Activated CD4-positive, alpha-beta memory T cell treated with anti-CD3 and anti-CD28 coated beads, Interleukin-2, amount 10 ng/mL, durations not matched to agents 7 days and 5 days (primary cell): ENCODE measurements at regions not wholly inside any gene's neighbourhood (a gene's known extent, or its start where the extent isn't known, plus 50 kb on each side); places are given as distances from the start of the nearest gene placed in this dataset.
"Not testable (repeated sequence)": the region's sequence is repeated elsewhere in the genome, so short reads cannot be mapped to it uniquely, and the experiment has no call there.

Source experiments
- CTCF ChIA-PET: fragments of 350-600 bp; sonication (Branson Sonifier 250); formaldehyde crosslinking; loops from one replicate; lab custom pipeline; 2021; ENCODE audit warnings: antibody characterized with exemption, inconsistent platforms; lab: Charles Lee
- POLR2A ChIA-PET: fragments of 350-600 bp; sonication (Branson Sonifier 250); formaldehyde crosslinking; loops from one replicate; lab custom pipeline; 2021; ENCODE audit warnings: antibody characterized with exemption; lab: Charles Lee
- DNase-seq: peaks from one replicate; pipeline ENCODE4 v3.0.0-alpha.2; 2020
- H3K27ac Mint-ChIP-seq: one replicate; pipeline ENCODE4 v1.8.0; 2021; ENCODE audit warnings: mild to moderate bottlenecking, mixed read lengths
- H3K27me3 Mint-ChIP-seq: one replicate; pipeline ENCODE4 v1.8.0; 2021; ENCODE audit warnings: mixed read lengths
- H3K36me3 Mint-ChIP-seq: one replicate; pipeline ENCODE4 v1.8.0; 2021; ENCODE audit warnings: low read depth, mixed read lengths
- H3K4me1 Mint-ChIP-seq: one replicate; pipeline ENCODE4 v1.8.0; 2021; ENCODE audit warnings: mixed read lengths
- H3K4me3 Mint-ChIP-seq: one replicate; pipeline ENCODE4 v1.8.0; 2021; ENCODE audit warnings: mild to moderate bottlenecking, mixed read lengths
- H3K9me3 Mint-ChIP-seq: one replicate; pipeline ENCODE4 v1.8.0; 2021; ENCODE audit warnings: mixed read lengths

GRCh38 chr10:37067576-37067975 is 57.8 kb upstream of the ANKRD30A start:
- H3K9me3 Mint-ChIP-seq = peaks cover 17% of the 10 kb centered on the region
- DNase-seq = no peak
- H3K4me1 Mint-ChIP-seq = no peaks in the 10 kb centered on the region
- H3K27me3 Mint-ChIP-seq = no peaks in the 10 kb centered on the region
- H3K36me3 Mint-ChIP-seq = no peaks in the 10 kb centered on the region
- no peak overlapping the region for H3K4me3 Mint-ChIP-seq
- CTCF ChIA-PET = no interaction called here
- POLR2A ChIA-PET = no interaction called here
- H3K27ac Mint-ChIP-seq = no peak overlapping the region

DNA sequence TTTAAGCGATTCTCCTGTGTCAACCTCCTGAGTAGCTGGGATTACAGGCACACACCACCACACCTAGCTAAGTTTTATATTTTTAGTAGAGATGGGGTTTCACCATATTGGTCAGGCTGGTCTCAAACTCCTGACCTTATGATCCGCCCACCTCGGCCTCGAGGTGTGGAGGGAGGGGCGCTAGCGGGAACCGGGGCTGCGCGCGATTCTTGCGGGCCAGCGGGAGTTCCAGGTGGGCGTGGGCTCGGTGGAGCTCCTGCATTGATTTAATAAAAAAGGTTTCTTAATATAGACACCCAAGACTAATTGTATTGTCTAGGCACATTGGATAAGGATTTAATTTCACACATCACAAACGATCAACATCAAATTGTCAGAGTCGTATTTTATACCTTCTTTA is 63.1 kb upstream of the ANKRD30A start:
- H3K36me3 Mint-ChIP-seq, DNase-seq, CTCF ChIA-PET, POLR2A ChIA-PET, H3K27ac Mint-ChIP-seq, H3K4me1 Mint-ChIP-seq, H3K4me3 Mint-ChIP-seq, H3K27me3 Mint-ChIP-seq: not testable (repeated sequence)
- H3K9me3 Mint-ChIP-seq = peaks cover 12% of the 10 kb centered on the region

GRCh38 chr10:37057261-37057660 is 68.1 kb upstream of the ANKRD30A start:
- Mint-ChIP-seq H3K4me1 (no peaks in the 10 kb centered on the region), H3K36me3 (no peaks in the 10 kb centered on the region), H3K4me3 (no peak overlapping the region), H3K27me3 (no peaks in the 10 kb centered on the region), H3K27ac (no peak overlapping the region), H3K9me3 (peaks cover 7% of the 10 kb centered on the region)
- DNase-seq = no peak
- ChIA-PET CTCF (no interaction called here), POLR2A (no interaction called here)

DNA sequence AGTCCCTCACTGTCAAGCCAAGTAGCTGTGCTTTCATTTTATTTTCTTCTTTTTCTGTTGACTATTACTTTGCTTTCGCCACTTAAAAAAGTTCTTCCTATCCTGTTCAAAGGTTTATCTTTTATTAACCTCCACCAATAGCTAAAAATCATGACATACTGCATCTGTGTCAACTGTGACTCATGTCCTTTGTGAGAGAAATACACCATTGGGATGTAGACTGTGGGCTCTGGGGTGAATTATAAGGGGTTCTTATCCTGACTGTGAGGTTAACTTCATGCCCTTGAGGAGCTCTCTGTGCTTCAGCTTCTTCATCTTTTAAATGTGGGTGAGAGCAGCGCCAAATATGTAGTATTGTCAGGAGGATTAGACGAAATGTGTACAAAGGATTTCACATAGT is 71.9 kb upstream of the ANKRD30A start:
- Mint-ChIP-seq H3K27ac (no peak overlapping the region), H3K27me3 (no peaks in the 10 kb centered on the region), H3K4me1 (no peaks in the 10 kb centered on the region), H3K9me3 (peaks cover 18% of the 10 kb centered on the region), H3K36me3 (no peaks in the 10 kb centered on the region), H3K4me3 (no peak overlapping the region)
- no peak for DNase-seq
- POLR2A ChIA-PET = no interaction called here
- CTCF ChIA-PET = no interaction called here

GRCh38 chr10:37049982-37050381 is 75.4 kb upstream of the ANKRD30A start:
- H3K27me3 Mint-ChIP-seq, CTCF ChIA-PET: not testable (repeated sequence)

DNA sequence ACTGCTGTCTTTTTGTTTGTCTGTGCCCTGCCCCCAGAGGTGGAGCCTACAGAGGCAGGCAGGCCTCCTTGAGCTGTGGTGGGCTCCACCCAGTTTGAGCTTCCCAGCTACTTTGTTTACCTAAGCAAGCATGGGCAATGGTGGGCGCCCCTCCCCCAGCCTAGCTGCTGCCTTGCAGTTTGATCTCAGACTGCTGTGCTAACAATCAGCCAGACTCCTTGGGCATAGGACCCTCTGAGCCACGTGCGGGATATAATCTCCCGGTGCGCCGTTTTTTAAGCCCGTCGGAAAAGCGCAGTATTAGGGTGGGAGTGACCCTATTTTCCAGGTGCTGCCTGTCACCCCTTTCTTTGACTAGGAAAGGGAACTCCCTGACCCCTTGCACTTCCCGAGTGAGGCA is 81.1 kb upstream of the ANKRD30A start:
- H3K36me3 Mint-ChIP-seq, H3K27ac Mint-ChIP-seq, DNase-seq, H3K9me3 Mint-ChIP-seq, POLR2A ChIA-PET, H3K4me3 Mint-ChIP-seq, CTCF ChIA-PET, H3K4me1 Mint-ChIP-seq, H3K27me3 Mint-ChIP-seq: not testable (repeated sequence)

More at GRCh38 chr10:37049982-37050381, 75.4 kb upstream of the ANKRD30A start:
- H3K4me1 Mint-ChIP-seq, POLR2A ChIA-PET, H3K4me3 Mint-ChIP-seq, H3K27ac Mint-ChIP-seq, DNase-seq, H3K36me3 Mint-ChIP-seq: not testable (repeated sequence)
- peaks cover 22% of the 10 kb centered on the region for H3K9me3 Mint-ChIP-seq

GRCh38 chr10:37035853-37036252 is 89.5 kb upstream of the ANKRD30A start:
- no peak for DNase-seq
- no peaks in the 10 kb centered on the region for H3K36me3 Mint-ChIP-seq

DNA sequence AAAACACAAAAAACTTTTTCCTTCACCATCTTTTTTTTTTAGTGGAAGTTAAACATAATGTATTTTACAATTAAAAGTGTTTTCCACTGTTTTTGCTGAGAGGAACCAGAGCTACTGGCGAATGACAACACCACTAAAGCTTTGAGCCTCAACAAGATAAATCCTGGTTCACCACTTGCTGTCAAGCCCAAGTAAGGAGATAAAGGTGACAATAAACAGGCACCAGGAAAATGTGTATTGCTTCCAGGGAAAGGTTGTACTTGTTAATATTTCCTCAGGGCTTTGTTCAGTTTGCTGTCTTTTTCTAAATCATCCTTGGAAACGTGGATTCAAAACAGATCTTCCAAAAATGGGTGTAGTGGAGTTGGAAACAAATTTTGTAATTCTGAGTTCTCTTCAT is 109.9 kb upstream of the ANKRD30A start:
- Mint-ChIP-seq H3K4me3 (no peak overlapping the region), H3K36me3 (no peaks in the 10 kb centered on the region)
- CTCF ChIA-PET = no interaction called here

More at GRCh38 chr10:37035853-37036252, 89.5 kb upstream of the ANKRD30A start:
- CTCF ChIA-PET = no interaction called here
- Mint-ChIP-seq H3K27me3 (no peaks in the 10 kb centered on the region), H3K27ac (no peak overlapping the region), H3K9me3 (peaks cover 4% of the 10 kb centered on the region), H3K4me1 (no peaks in the 10 kb centered on the region), H3K4me3 (no peak overlapping the region)
- POLR2A ChIA-PET = no interaction called here

DNA sequence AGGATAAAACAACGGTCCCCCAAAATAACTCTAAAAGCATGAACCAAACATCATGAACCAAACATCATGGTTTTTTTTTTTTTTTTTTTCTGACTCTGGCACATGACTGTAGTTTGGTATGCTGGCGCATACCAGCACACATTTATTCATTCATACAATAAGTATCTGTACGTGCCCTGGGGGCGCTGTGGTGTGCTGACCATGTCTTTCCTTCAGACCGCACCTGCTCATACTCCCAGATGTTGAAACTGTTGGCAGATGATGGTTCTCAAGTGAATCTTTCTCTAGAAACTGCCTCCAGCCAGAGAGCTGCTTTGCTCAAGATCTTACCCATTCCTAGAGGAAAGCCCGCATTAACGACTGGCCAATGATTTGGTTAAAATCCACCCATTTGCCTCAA is 114.7 kb upstream of the ANKRD30A start:
- H3K27me3 Mint-ChIP-seq = no peaks in the 10 kb centered on the region
- CTCF ChIA-PET = no interaction called here
- H3K36me3 Mint-ChIP-seq = no peaks in the 10 kb centered on the region
- no peak overlapping the region for H3K27ac Mint-ChIP-seq
- POLR2A ChIA-PET = no interaction called here
- H3K4me1 Mint-ChIP-seq = no peaks in the 10 kb centered on the region
- DNase-seq = no peak
- H3K4me3 Mint-ChIP-seq = no peak overlapping the region
- H3K9me3 Mint-ChIP-seq = peaks cover 20% of the 10 kb centered on the region

More for the DNA sequence above, 109.9 kb upstream of the ANKRD30A start:
- Mint-ChIP-seq H3K27ac (no peak overlapping the region), H3K9me3 (peaks cover 18% of the 10 kb centered on the region), H3K4me1 (no peaks in the 10 kb centered on the region), H3K27me3 (no peaks in the 10 kb centered on the region)
- POLR2A ChIA-PET = no interaction called here
- no peak for DNase-seq

GRCh38 chr10:37008276-37008675 is 117.1 kb upstream of the ANKRD30A start:
- H3K4me3 Mint-ChIP-seq, H3K27me3 Mint-ChIP-seq, DNase-seq, H3K27ac Mint-ChIP-seq, CTCF ChIA-PET, H3K36me3 Mint-ChIP-seq, H3K4me1 Mint-ChIP-seq, POLR2A ChIA-PET: not testable (repeated sequence)
- H3K9me3 Mint-ChIP-seq = peaks cover 16% of the 10 kb centered on the region

DNA sequence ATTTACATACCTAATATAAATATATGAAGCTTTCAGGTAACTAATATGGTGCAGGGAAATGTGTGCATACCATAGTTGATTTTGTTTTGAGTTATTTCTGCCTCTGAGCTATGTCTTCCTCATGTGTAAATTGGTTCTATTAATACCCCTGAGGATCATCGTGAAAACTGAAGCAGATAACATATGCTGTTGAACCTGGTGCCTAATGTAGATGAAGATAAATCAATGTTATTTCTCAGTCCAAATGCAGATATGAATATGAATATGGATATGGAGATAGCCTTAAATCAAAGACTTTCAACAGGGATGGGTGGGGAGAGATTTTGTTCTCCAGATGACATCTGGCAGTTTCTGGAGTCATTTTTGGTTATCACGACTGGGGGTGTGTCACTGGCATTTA is 122.3 kb upstream of the ANKRD30A start:
- Mint-ChIP-seq H3K9me3 (peaks cover 4% of the 10 kb centered on the region), H3K27me3 (no peaks in the 10 kb centered on the region), H3K27ac (no peak overlapping the region), H3K4me3 (no peak overlapping the region), H3K36me3 (no peaks in the 10 kb centered on the region), H3K4me1 (no peaks in the 10 kb centered on the region)
- POLR2A ChIA-PET = no interaction called here
- CTCF ChIA-PET = no interaction called here
- no peak for DNase-seq

DNA sequence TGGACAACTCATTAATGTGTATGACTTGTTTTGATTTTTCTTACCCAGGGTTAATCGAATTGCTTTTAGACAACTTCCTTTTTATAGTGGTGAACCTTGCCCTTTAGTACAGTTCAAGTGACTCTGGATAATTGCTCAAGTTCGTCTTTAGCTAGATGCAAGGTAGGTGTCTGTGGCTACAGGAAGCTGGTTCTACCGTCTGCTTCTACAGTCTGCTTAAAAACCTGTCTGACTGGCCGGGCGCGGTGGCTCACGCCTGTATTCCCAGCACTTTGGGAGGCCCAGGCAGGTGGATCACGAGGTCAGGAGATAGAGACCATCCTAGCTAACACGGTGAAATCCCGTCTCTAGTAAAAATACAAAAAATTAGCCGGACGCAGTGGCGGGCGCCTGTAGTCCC is 129.6 kb upstream of the ANKRD30A start:
- H3K27ac Mint-ChIP-seq, H3K4me3 Mint-ChIP-seq, H3K27me3 Mint-ChIP-seq, H3K4me1 Mint-ChIP-seq, POLR2A ChIA-PET, DNase-seq, H3K36me3 Mint-ChIP-seq, CTCF ChIA-PET: not testable (repeated sequence)
- peaks cover 17% of the 10 kb centered on the region for H3K9me3 Mint-ChIP-seq

DNA sequence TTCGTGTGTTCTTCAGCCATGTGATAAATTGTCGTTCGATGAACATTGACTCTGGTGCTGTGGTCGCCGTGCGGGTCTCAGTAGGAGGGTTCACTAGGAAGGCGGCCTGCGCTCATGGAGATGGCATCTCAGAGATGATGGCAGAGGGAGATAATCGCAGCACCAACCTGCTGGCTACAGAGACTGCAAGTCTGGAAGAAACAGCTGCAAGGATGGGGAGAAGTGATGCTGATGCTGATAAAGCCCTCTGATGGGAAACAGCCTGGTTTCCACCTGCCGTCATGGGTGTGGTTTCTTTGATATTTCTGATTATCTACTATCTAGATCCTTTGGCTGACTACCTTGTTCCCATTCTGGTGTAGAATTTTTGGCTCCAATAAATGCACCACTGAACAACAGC is 130.5 kb upstream of the ANKRD30A start:
- ChIA-PET CTCF (no interaction called here), POLR2A (no interaction called here)
- Mint-ChIP-seq H3K27ac (no peak overlapping the region), H3K4me3 (no peak overlapping the region), H3K4me1 (no peaks in the 10 kb centered on the region), H3K9me3 (peaks cover 19% of the 10 kb centered on the region), H3K36me3 (no peaks in the 10 kb centered on the region), H3K27me3 (no peaks in the 10 kb centered on the region)
- DNase-seq = no peak

DNA sequence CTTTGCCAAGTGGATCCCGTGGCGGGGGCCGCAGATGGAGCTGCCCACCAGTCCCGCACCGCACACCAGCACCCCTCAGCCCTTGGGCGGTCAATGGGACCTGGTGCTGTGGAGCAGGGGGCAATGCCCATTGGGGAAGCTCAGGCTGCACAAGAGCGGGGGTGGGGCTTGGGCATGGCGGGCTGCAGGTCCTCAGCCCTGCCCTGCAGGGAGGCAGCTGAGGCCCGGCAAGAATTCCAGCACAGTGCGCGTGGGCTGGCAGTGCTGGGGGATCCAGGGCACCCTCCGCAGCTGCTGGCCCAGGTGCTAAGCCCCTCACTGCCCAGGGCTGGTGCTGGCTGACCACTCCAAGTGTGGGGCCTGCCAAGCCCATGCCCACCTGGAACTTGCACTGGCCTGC is 136.2 kb upstream of the ANKRD30A start:
- Mint-ChIP-seq H3K27ac (no peak overlapping the region), H3K4me1 (no peaks in the 10 kb centered on the region), H3K27me3 (no peaks in the 10 kb centered on the region), H3K9me3 (peaks cover 28% of the 10 kb centered on the region), H3K36me3 (no peaks in the 10 kb centered on the region), H3K4me3 (no peak overlapping the region)
- CTCF ChIA-PET = no interaction called here
- no peak for DNase-seq
- POLR2A ChIA-PET = no interaction called here

- CTCF ChIA-PET = no interaction called here
- H3K4me1 Mint-ChIP-seq = no peaks in the 10 kb centered on the region
- peaks cover 6% of the 10 kb centered on the region for H3K9me3 Mint-ChIP-seq
- H3K4me3 Mint-ChIP-seq = no peak overlapping the region
- no peak overlapping the region for H3K27ac Mint-ChIP-seq
- no peak for DNase-seq
- no peaks in the 10 kb centered on the region for H3K36me3 Mint-ChIP-seq
- H3K27me3 Mint-ChIP-seq = no peaks in the 10 kb centered on the region
- POLR2A ChIA-PET = no interaction called here
These were observed 178.8 kb upstream of the ANKRD30A start for GRCh38 chr10:36946598-36946997.
